HL-60 (cell line): ENCODE measurements at regions not wholly inside any gene's neighbourhood (a gene's known extent, or its start where the extent isn't known, plus 50 kb on each side); places are given as distances from the start of the nearest gene placed in this dataset.
A peak's percentile ranks its signal among the peaks of the same experiment; 100 is the strongest.
"Not testable (repeated sequence)": the region's sequence is repeated elsewhere in the genome, so short reads cannot be mapped to it uniquely, and the experiment has no call there.

Experiments used
- DNase-seq, 2 experiments: peaks; one replicate each; pipeline ENCODE4 v3.0.0-alpha.2; 2010 to 2020; ENCODE audit warnings: low read depth in 1 of 2, low spot score in 1 of 2
- H3K27ac ChIP-seq: fragments of 250-450 bp; sonication (Bioruptor Pico); replicated peaks from 2 replicates; pipeline ENCODE4 v1.5.1; 2020; ENCODE audit warnings: mild to moderate bottlenecking, moderate library complexity
- H3K27me3 ChIP-seq: fragments of 250-450 bp; sonication (Bioruptor Pico); 2 replicates; pipeline ENCODE4 v1.5.1; 2021; ENCODE audit warnings: mild to moderate bottlenecking, moderate library complexity; ENCODE audit not compliant: insufficient read depth, poor library complexity, severe bottlenecking
- H3K4me3 ChIP-seq: replicated peaks from 2 replicates; pipeline ENCODE4 v1.5.1; 2011; ENCODE audit warnings: mild to moderate bottlenecking, control low read depth, low read length; ENCODE audit not compliant: insufficient read depth
- GABPA ChIP-seq: IDR thresholded peaks from 2 replicates; pipeline ENCODE4 v1.6.1; 2012; ENCODE audit warnings: low read depth
- POLR2AphosphoS5 ChIP-seq: IDR thresholded peaks from 2 replicates; pipeline ENCODE4 v1.6.1; 2012; ENCODE audit warnings: low read depth
- SPI1 ChIP-seq: IDR thresholded peaks from 2 replicates; pipeline ENCODE4 v1.6.1; 2012; ENCODE audit warnings: low read depth, mild to moderate bottlenecking, borderline replicate concordance
- TF ChIP-seq, protein P1 (sequence below): IDR thresholded peaks from one replicate; pipeline ENCODE4 v1.5.1; 2011; ENCODE audit warnings: low read length, control low read depth, inconsistent platforms; ENCODE audit not compliant: insufficient read depth
- TF ChIP-seq, protein P2 (sequence below): IDR thresholded peaks from 2 replicates; pipeline ENCODE4 v1.6.1; 2012; ENCODE audit warnings: low read depth; ENCODE audit not compliant: insufficient replicate concordance

DNA sequence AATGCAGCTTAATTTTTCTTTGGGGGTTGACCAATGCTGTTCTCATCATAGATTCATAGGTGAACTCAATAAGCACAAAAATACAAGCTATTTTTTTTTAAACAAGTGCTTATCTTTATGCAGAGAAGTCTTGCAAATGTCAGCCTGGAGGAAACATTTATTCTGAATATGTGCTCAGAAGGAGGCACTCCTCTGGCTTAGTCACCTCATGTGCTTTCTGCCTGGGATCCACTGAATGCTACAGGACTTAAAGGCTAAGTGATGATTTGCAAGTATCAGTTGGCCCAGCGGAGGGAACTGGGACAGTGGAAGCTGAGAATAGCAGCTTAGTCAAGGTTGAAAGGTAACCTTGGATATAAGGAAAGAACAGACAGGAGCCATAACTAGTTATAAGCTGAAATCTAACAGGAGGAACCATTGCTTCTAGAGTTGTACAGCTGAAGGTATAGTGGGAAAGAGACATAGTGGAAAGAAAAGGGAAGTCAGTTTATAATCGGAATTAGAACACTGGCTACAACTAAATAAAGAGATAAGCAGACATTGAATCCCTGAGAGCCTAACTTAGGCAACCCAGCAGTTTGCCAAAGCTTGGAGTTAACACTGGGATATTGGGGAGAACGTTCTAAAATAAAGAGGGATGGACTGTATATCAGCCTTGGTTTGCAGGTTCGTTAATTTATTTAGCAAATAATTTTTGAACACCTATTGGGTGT, 488.7 kb downstream of the SUCLG1 start:
- Histone ChIP-seq H3K4me3 (no peak overlapping the region), H3K27ac (no peak overlapping the region), H3K27me3 (no peaks in the 10 kb centered on the region)
- TF ChIP-seq, protein P1, sequence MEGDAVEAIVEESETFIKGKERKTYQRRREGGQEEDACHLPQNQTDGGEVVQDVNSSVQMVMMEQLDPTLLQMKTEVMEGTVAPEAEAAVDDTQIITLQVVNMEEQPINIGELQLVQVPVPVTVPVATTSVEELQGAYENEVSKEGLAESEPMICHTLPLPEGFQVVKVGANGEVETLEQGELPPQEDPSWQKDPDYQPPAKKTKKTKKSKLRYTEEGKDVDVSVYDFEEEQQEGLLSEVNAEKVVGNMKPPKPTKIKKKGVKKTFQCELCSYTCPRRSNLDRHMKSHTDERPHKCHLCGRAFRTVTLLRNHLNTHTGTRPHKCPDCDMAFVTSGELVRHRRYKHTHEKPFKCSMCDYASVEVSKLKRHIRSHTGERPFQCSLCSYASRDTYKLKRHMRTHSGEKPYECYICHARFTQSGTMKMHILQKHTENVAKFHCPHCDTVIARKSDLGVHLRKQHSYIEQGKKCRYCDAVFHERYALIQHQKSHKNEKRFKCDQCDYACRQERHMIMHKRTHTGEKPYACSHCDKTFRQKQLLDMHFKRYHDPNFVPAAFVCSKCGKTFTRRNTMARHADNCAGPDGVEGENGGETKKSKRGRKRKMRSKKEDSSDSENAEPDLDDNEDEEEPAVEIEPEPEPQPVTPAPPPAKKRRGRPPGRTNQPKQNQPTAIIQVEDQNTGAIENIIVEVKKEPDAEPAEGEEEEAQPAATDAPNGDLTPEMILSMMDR, result no peak
- peak; percentile 23; the same call in 1 of the 2 replicates for TF ChIP-seq SPI1
- no peak for DNase-seq

DNA sequence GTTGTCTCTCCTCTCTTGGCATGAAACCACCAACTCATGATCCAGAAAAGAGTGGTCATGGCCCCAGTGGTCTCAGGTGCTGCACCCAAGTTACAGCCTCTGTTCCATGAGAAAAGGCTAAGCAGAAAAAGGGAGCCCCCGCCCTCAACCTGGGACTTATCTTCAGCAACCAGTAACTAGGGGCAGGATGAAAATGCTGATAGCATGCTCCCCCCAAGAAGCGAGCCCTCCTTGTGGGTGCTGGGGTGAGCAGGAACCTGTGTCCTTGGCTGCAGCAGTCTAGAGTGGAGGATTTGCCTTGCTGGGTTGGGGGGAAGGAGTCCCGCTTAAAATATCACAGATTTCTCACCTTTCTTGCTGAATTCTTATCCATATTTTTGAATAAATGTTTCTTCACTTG, 490.0 kb downstream of the SUCLG1 start:
- Histone ChIP-seq H3K27ac (no peak overlapping the region), H3K27me3 (no peaks in the 10 kb centered on the region), H3K4me3 (no peak overlapping the region)
- TF ChIP-seq GABPA (no peak), POLR2AphosphoS5 (no peak), SPI1 (no peak)
- TF ChIP-seq, protein P1, result no peak
- TF ChIP-seq, protein P2, sequence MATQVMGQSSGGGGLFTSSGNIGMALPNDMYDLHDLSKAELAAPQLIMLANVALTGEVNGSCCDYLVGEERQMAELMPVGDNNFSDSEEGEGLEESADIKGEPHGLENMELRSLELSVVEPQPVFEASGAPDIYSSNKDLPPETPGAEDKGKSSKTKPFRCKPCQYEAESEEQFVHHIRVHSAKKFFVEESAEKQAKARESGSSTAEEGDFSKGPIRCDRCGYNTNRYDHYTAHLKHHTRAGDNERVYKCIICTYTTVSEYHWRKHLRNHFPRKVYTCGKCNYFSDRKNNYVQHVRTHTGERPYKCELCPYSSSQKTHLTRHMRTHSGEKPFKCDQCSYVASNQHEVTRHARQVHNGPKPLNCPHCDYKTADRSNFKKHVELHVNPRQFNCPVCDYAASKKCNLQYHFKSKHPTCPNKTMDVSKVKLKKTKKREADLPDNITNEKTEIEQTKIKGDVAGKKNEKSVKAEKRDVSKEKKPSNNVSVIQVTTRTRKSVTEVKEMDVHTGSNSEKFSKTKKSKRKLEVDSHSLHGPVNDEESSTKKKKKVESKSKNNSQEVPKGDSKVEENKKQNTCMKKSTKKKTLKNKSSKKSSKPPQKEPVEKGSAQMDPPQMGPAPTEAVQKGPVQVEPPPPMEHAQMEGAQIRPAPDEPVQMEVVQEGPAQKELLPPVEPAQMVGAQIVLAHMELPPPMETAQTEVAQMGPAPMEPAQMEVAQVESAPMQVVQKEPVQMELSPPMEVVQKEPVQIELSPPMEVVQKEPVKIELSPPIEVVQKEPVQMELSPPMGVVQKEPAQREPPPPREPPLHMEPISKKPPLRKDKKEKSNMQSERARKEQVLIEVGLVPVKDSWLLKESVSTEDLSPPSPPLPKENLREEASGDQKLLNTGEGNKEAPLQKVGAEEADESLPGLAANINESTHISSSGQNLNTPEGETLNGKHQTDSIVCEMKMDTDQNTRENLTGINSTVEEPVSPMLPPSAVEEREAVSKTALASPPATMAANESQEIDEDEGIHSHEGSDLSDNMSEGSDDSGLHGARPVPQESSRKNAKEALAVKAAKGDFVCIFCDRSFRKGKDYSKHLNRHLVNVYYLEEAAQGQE, result no peak
- no peak for DNase-seq

DNA sequence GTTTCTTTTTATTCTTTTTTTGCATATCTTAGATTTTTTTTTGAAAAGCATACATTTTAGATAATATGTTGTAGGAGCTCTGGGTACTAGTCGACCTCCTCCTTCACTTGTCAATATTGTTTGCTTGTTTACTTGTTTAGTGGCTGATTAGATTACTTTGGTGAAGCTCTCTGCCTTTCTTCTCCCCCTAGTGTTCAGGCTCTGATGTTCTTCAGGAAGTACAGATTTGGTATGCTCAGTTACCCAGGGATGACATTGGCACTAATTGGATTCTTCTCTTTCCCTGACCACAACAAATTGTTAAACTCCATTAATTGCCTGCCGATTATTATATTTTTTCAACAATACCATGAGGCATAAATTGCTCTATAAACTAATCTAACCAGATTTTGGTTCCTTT, 491.2 kb downstream of the SUCLG1 start:
- no peak for TF ChIP-seq POLR2AphosphoS5
- TF ChIP-seq GABPA, result no peak
- TF ChIP-seq, protein P2, result no peak
- TF ChIP-seq, protein P1, result no peak
- TF ChIP-seq SPI1, result no peak
- H3K4me3 ChIP-seq, result no peak overlapping the region
- no peak overlapping the region for H3K27ac ChIP-seq
- no peak for DNase-seq
- no peaks in the 10 kb centered on the region for H3K27me3 ChIP-seq

DNA sequence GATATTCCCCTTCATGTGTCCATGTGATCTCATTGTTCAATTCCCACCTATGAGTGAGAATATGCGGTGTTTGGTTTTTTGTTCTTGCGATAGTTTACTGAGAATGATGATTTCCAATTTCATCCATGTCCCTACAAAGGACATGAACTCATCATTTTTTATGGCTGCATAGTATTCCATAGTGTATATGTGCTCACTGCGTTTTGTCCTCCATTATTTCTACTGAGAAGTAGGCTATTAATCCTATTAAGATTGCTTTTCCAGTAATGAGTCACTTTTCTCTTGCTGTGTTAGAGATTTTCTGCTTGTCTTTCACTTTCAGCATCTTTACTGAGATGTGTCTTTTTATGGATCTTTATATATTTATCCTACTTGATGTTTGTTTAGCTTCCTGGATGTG, 492.1 kb downstream of the SUCLG1 start:
- H3K4me3 ChIP-seq, DNase-seq, H3K27ac ChIP-seq, H3K27me3 ChIP-seq: not testable (repeated sequence)
